ENCODE measurements at regions not wholly inside any gene's neighbourhood (a gene's known extent, or its start where the extent isn't known, plus 50 kb on each side); places are given as distances from the start of the nearest gene placed in this dataset.

- no peak for TF ChIP-seq POLR2A (IDR thresholded peaks at IDR 0.05)
- no peak for TF ChIP-seq CTCF (IDR thresholded peaks at IDR 0.05 in 4 of 5, conservative IDR thresholded peaks at IDR 0.05 in 1 of 5)
- H3K27ac ChIP-seq = no peak overlapping the region
- no peaks in the 10 kb centered on the region for H3K27me3 ChIP-seq
- ATAC-seq (no peak), DNase-seq (no peak)
- in situ Hi-C loops (cut with MboI; ENCODE audit: low sequenced_read_pairs in 4 of 4) (no loop called here), intact Hi-C loops (cut with DNase I; ENCODE audit: low total_unique reads) (no loop called here)
- no peaks in the 10 kb centered on the region for H3K36me3 ChIP-seq
- no peaks in the 10 kb centered on the region for H3K4me1 ChIP-seq
- H3K4me3 ChIP-seq = no peak overlapping the region
- H3K9me3 ChIP-seq = no peaks in the 10 kb centered on the region
Measured at GRCh38 chr11:104792861-104793260, 105.4 kb downstream of the CASP12 start.

GRCh38 chr11:104791896-104792295 lies 106.4 kb downstream of the CASP12 start:
- Histone ChIP-seq H3K4me3 (no peak overlapping the region), H3K4me1 (no peaks in the 10 kb centered on the region), H3K9me3 (no peaks in the 10 kb centered on the region), H3K36me3 (no peaks in the 10 kb centered on the region), H3K27ac (no peak overlapping the region), H3K27me3 (no peaks in the 10 kb centered on the region)
- intact Hi-C loops (cut with DNase I; ENCODE audit: low total_unique reads) = no loop called here
- in situ Hi-C loops (cut with MboI; ENCODE audit: low sequenced_read_pairs in 4 of 4) = no loop called here
- ATAC-seq (no peak), DNase-seq (no peak)
- TF ChIP-seq POLR2A (IDR thresholded peaks at IDR 0.05) (no peak), CTCF (IDR thresholded peaks at IDR 0.05 in 4 of 5, conservative IDR thresholded peaks at IDR 0.05 in 1 of 5) (no peak)

GRCh38 chr11:104784684-104785460 lies 113.4 kb downstream of the CASP12 start:
- no peak for TF ChIP-seq CTCF (IDR thresholded peaks at IDR 0.05 in 4 of 5, conservative IDR thresholded peaks at IDR 0.05 in 1 of 5)
- TF ChIP-seq POLR2A (IDR thresholded peaks at IDR 0.05) = no peak
- DNase-seq (no peak), ATAC-seq (no peak)
- in situ Hi-C loops (cut with MboI; ENCODE audit: low sequenced_read_pairs in 4 of 4) = no loop called here
- Histone ChIP-seq H3K9me3 (no peaks in the 10 kb centered on the region), H3K36me3 (no peaks in the 10 kb centered on the region), H3K4me3 (no peak overlapping the region), H3K27ac (no peak overlapping the region), H3K27me3 (no peaks in the 10 kb centered on the region), H3K4me1 (no peaks in the 10 kb centered on the region)
- intact Hi-C loops (cut with DNase I; ENCODE audit: low total_unique reads) = no loop called here

- H3K27ac ChIP-seq = no peak overlapping the region
- no peaks in the 10 kb centered on the region for H3K36me3 ChIP-seq
- H3K27me3 ChIP-seq = no peaks in the 10 kb centered on the region
- no peak for ATAC-seq
- intact Hi-C loops (cut with DNase I; ENCODE audit: low total_unique reads) = no loop called here
- H3K4me1 ChIP-seq = no peaks in the 10 kb centered on the region
- no peak overlapping the region for H3K4me3 ChIP-seq
- DNase-seq = no peak
- in situ Hi-C loops (cut with MboI; ENCODE audit: low sequenced_read_pairs in 4 of 4) = no loop called here
- H3K9me3 ChIP-seq = no peaks in the 10 kb centered on the region
- TF ChIP-seq CTCF (IDR thresholded peaks at IDR 0.05 in 4 of 5, conservative IDR thresholded peaks at IDR 0.05 in 1 of 5) (no peak), POLR2A (IDR thresholded peaks at IDR 0.05) (no peak)
Measured at GRCh38 chr11:104783241-104783640, 115.0 kb downstream of the CASP12 start.

- no peak for DNase-seq
- no peak for ATAC-seq
- no peak overlapping the region for H3K27ac ChIP-seq
- in situ Hi-C loops (cut with MboI; ENCODE audit: low sequenced_read_pairs in 4 of 4) = no loop called here
- H3K9me3 ChIP-seq = no peaks in the 10 kb centered on the region
- TF ChIP-seq POLR2A (IDR thresholded peaks at IDR 0.05) = no peak
- TF ChIP-seq CTCF (IDR thresholded peaks at IDR 0.05 in 4 of 5, conservative IDR thresholded peaks at IDR 0.05 in 1 of 5) = no peak
- intact Hi-C loops (cut with DNase I; ENCODE audit: low total_unique reads) = no loop called here
- no peaks in the 10 kb centered on the region for H3K36me3 ChIP-seq
- H3K27me3 ChIP-seq = no peaks in the 10 kb centered on the region
- no peaks in the 10 kb centered on the region for H3K4me1 ChIP-seq
- H3K4me3 ChIP-seq = no peak overlapping the region
Measured at GRCh38 chr11:104782377-104782754, 115.9 kb downstream of the CASP12 start.
